ENCODE measurements at regions not wholly inside any gene's neighbourhood (a gene's known extent, or its start where the extent isn't known, plus 50 kb on each side); places are given as distances from the start of the nearest gene placed in this dataset.

- DNase-seq = no peak
Observed at GRCh38 chr2:220001751-220002150, 374.3 kb downstream of the SLC4A3 start.

- DNase-seq = no peak
Observed at GRCh38 chr2:220002251-220002650, 374.8 kb downstream of the SLC4A3 start.

GRCh38 chr2:220002699-220003098, 375.3 kb downstream of the SLC4A3 start:
- no peak for DNase-seq

- no peak for DNase-seq
Observed at GRCh38 chr2:220005362-220005761, 377.9 kb downstream of the SLC4A3 start.

GRCh38 chr2:220006152-220006621, 378.8 kb downstream of the SLC4A3 start:
- DNase-seq = no peak

GRCh38 chr2:220011859-220012258, 384.4 kb downstream of the SLC4A3 start:
- no peak for DNase-seq

- no peak for DNase-seq
Observed at GRCh38 chr2:220014961-220015360, 387.5 kb downstream of the SLC4A3 start.

- no peak for DNase-seq
Observed at GRCh38 chr2:220015576-220015975, 388.1 kb downstream of the SLC4A3 start.

GRCh38 chr2:220025207-220025606, 397.8 kb downstream of the SLC4A3 start:
- DNase-seq = no peak

GRCh38 chr2:220029013-220029412, 401.6 kb downstream of the SLC4A3 start:
- no peak for DNase-seq

GRCh38 chr2:220033546-220033945, 406.1 kb downstream of the SLC4A3 start:
- DNase-seq = no peak

- DNase-seq = no peak
Observed at GRCh38 chr2:220034426-220035130, 407.1 kb downstream of the SLC4A3 start.

GRCh38 chr2:220036431-220036830, 409.0 kb downstream of the SLC4A3 start:
- no peak for DNase-seq

GRCh38 chr2:220040346-220040745, 412.9 kb downstream of the SLC4A3 start:
- DNase-seq = no peak

- no peak for DNase-seq
Observed at GRCh38 chr2:220041447-220041846, 414.0 kb downstream of the SLC4A3 start.

GRCh38 chr2:220043155-220043989, 415.9 kb downstream of the SLC4A3 start:
- DNase-seq = no peak

GRCh38 chr2:220043990-220044335, 416.5 kb downstream of the SLC4A3 start:
- DNase-seq = no peak

- DNase-seq = no peak
Observed at GRCh38 chr2:220044383-220044782, 417.0 kb downstream of the SLC4A3 start.

GRCh38 chr2:220046507-220046906, 419.1 kb downstream of the SLC4A3 start:
- DNase-seq = no peak

- DNase-seq = no peak
Observed at GRCh38 chr2:220051716-220052115, 424.3 kb downstream of the SLC4A3 start.

GRCh38 chr2:220053919-220054318, 426.5 kb downstream of the SLC4A3 start:
- no peak for DNase-seq

GRCh38 chr2:220057391-220057790, 430.0 kb downstream of the SLC4A3 start:
- DNase-seq = no peak

- no peak for DNase-seq
Observed at GRCh38 chr2:220057916-220058315, 430.5 kb downstream of the SLC4A3 start.
